ENCODE measurements at regions not wholly inside any gene's neighbourhood (a gene's known extent, or its start where the extent isn't known, plus 50 kb on each side); places are given as distances from the start of the nearest gene placed in this dataset.

GRCh38 chr20:7437311-7437710, 502.9 kb downstream of the HAO1 start:
- no peak for TF ChIP-seq EP300 (IDR thresholded peaks at IDR 0.05; ENCODE audit: borderline replicate concordance)
- no peak for TF ChIP-seq RAD21 (IDR thresholded peaks at IDR 0.05; ENCODE audit: low read depth)
- no peak for TF ChIP-seq CREB1 (IDR thresholded peaks at IDR 0.05; ENCODE audit: low read depth)
- no peak for TF ChIP-seq MAX (IDR thresholded peaks at IDR 0.05)
- no peak for TF ChIP-seq REST (IDR thresholded peaks at IDR 0.05; ENCODE audit: low read depth)
- TF ChIP-seq CEBPB (IDR thresholded peaks at IDR 0.05): no peak
- no peak for TF ChIP-seq TAF1 (IDR thresholded peaks at IDR 0.05; ENCODE audit: low read depth)
- TF ChIP-seq YY1 (IDR thresholded peaks at IDR 0.05; ENCODE audit: low read depth): no peak
- no peak for TF ChIP-seq EGR1 (IDR thresholded peaks at IDR 0.05)
- TF ChIP-seq FOXM1 (IDR thresholded peaks at IDR 0.05; ENCODE audit: borderline replicate concordance, low read depth): no peak
- no peak for TF ChIP-seq USF1 (IDR thresholded peaks at IDR 0.05)
- no peak for TF ChIP-seq ZBTB7A (IDR thresholded peaks at IDR 0.05; ENCODE audit: low read depth)
- TF ChIP-seq TCF12 (IDR thresholded peaks at IDR 0.05; ENCODE audit: low read depth): no peak
